Ovary (tissue), 3 donors: ENCODE measurements at regions not wholly inside any gene's neighbourhood (a gene's known extent, or its start where the extent isn't known, plus 50 kb on each side); places are given as distances from the start of the nearest gene placed in this dataset.

ENCODE experiments used
- POLR2A ChIP-seq: fragments of 450-650 bp; IDR thresholded peaks from one replicate; pipeline ENCODE4 v1.6.1; 2017; ENCODE audit warnings: antibody characterized with exemption, mild to moderate bottlenecking, moderate library complexity
- TF ChIP-seq, protein P1 (sequence below), 3 donors: fragments of 450-650 bp in 2 of 3; fragments of 200-600 bp in 1 of 3; IDR thresholded peaks; one replicate each; pipeline versions ENCODE4 v1.5.1 to v1.8.0; 2016 to 2022; ENCODE audit warnings: antibody characterized with exemption in 3 of 3, mild to moderate bottlenecking in 1 of 3
- donor health status: DM: no; HTN: no; CAD: no.

DNA sequence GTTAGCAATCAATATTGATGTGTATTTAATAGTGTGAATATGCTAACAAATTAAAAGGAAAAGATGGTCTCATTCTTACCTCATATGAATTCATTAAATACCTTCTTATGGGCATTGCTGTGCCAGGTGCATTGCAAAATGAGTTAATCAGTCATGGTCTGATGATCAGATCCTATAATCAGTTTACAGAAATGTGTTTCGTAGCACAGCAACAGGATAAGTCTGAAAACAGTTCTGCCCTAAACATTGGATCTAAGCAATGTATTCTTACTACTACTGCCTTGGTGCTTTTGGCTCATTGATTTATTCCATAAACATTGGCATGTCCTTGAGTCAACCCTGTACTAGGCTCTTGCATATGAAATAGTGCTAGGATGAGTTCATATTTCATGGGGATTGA is 417.0 kb upstream of the JAG1 start:
- TF ChIP-seq POLR2A: no peak
- TF ChIP-seq, protein P1, sequence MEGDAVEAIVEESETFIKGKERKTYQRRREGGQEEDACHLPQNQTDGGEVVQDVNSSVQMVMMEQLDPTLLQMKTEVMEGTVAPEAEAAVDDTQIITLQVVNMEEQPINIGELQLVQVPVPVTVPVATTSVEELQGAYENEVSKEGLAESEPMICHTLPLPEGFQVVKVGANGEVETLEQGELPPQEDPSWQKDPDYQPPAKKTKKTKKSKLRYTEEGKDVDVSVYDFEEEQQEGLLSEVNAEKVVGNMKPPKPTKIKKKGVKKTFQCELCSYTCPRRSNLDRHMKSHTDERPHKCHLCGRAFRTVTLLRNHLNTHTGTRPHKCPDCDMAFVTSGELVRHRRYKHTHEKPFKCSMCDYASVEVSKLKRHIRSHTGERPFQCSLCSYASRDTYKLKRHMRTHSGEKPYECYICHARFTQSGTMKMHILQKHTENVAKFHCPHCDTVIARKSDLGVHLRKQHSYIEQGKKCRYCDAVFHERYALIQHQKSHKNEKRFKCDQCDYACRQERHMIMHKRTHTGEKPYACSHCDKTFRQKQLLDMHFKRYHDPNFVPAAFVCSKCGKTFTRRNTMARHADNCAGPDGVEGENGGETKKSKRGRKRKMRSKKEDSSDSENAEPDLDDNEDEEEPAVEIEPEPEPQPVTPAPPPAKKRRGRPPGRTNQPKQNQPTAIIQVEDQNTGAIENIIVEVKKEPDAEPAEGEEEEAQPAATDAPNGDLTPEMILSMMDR (IDR thresholded peaks at IDR 0.05): no peak
